ENCODE measurements at regions not wholly inside any gene's neighbourhood (a gene's known extent, or its start where the extent isn't known, plus 50 kb on each side); places are given as distances from the start of the nearest gene placed in this dataset.

DNA sequence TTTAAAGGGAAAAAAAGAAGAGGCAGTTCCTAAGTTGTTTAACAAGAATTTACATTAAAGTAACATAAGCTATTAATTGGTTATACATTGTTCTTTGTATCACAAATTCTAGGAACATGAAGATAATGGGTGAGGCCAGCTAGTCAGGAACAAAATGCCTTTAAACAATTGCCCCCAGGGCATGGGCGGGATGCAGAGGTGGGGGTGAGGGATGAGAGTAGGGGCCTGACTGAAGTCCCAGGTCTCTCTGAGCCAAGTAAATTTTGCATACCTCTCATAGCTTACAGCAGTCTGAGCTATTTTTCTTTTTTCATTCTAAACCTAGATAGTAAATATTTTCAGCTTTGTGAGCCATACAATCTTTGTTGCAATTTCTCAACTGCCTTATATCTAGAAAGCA lies 77.8 kb upstream of the RNU6-1 start:
- Histone ChIP-seq H3K9me3 (ENCODE audit: control insufficient read depth, insufficient read depth, low read depth, low read length) (peaks cover 6% of the 10 kb centered on the region; the same call in 1 of the 2 replicates), H3K4me3 (ENCODE audit: low read depth in 2 of 2, low read length in 2 of 2) (no peak overlapping the region), H3K4me1 (ENCODE audit: control insufficient read depth, insufficient read depth, low read length) (peaks cover 35% of the 10 kb centered on the region), H3K36me3 (ENCODE audit: control insufficient read depth, insufficient read depth, low read length) (no peaks in the 10 kb centered on the region), H3K27me3 (ENCODE audit: control insufficient read depth, insufficient read depth, low read length) (no peaks in the 10 kb centered on the region), H3K27ac (ENCODE audit: low read length) (peak overlapping the region; percentile 99)
- TF ChIP-seq POLR2AphosphoS5 (IDR thresholded peaks at IDR 0.05; ENCODE audit: low read depth, low read length) (no peak), SIN3A (IDR thresholded peaks at IDR 0.05; ENCODE audit: borderline replicate concordance, insufficient read depth, low read depth, low read length) (no peak), TCF7L2 (IDR thresholded peaks at IDR 0.05; ENCODE audit: low read depth, low read length) (no peak)
- TF ChIP-seq, protein P1, sequence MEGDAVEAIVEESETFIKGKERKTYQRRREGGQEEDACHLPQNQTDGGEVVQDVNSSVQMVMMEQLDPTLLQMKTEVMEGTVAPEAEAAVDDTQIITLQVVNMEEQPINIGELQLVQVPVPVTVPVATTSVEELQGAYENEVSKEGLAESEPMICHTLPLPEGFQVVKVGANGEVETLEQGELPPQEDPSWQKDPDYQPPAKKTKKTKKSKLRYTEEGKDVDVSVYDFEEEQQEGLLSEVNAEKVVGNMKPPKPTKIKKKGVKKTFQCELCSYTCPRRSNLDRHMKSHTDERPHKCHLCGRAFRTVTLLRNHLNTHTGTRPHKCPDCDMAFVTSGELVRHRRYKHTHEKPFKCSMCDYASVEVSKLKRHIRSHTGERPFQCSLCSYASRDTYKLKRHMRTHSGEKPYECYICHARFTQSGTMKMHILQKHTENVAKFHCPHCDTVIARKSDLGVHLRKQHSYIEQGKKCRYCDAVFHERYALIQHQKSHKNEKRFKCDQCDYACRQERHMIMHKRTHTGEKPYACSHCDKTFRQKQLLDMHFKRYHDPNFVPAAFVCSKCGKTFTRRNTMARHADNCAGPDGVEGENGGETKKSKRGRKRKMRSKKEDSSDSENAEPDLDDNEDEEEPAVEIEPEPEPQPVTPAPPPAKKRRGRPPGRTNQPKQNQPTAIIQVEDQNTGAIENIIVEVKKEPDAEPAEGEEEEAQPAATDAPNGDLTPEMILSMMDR (IDR thresholded peaks at IDR 0.05) = no peak
- TF ChIP-seq, protein P2, sequence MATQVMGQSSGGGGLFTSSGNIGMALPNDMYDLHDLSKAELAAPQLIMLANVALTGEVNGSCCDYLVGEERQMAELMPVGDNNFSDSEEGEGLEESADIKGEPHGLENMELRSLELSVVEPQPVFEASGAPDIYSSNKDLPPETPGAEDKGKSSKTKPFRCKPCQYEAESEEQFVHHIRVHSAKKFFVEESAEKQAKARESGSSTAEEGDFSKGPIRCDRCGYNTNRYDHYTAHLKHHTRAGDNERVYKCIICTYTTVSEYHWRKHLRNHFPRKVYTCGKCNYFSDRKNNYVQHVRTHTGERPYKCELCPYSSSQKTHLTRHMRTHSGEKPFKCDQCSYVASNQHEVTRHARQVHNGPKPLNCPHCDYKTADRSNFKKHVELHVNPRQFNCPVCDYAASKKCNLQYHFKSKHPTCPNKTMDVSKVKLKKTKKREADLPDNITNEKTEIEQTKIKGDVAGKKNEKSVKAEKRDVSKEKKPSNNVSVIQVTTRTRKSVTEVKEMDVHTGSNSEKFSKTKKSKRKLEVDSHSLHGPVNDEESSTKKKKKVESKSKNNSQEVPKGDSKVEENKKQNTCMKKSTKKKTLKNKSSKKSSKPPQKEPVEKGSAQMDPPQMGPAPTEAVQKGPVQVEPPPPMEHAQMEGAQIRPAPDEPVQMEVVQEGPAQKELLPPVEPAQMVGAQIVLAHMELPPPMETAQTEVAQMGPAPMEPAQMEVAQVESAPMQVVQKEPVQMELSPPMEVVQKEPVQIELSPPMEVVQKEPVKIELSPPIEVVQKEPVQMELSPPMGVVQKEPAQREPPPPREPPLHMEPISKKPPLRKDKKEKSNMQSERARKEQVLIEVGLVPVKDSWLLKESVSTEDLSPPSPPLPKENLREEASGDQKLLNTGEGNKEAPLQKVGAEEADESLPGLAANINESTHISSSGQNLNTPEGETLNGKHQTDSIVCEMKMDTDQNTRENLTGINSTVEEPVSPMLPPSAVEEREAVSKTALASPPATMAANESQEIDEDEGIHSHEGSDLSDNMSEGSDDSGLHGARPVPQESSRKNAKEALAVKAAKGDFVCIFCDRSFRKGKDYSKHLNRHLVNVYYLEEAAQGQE (IDR thresholded peaks at IDR 0.05; ENCODE audit: insufficient read depth in 1 of 2, low read depth in 2 of 2, low read length in 1 of 2) = no peak
- BruUV-seq (replicated peaks) = no TSS peak
- in situ Hi-C loops (cut with HindIII; ENCODE audit: low pct_unique_long_range_greater_than_20kb, low sequenced_read_pairs) (no loop called here), intact Hi-C loops (cut with micrococcal nuclease; ENCODE audit: unreplicated experiment) (loop anchor here (5.0 kb wide), 1 partner anchor 50 kb away; no protein-coding TSS in a partner anchor)
- POLR2A ChIA-PET = no interaction called here
- no peak for DNase-seq (ENCODE audit: low read depth, low spot score)
- ATAC-seq = no peak
- CTCF ChIA-PET = interaction anchor here (0.6 kb wide), 1 partner anchor 726 kb away, joined by 3 read pairs; no protein-coding TSS in a partner anchor

DNA sequence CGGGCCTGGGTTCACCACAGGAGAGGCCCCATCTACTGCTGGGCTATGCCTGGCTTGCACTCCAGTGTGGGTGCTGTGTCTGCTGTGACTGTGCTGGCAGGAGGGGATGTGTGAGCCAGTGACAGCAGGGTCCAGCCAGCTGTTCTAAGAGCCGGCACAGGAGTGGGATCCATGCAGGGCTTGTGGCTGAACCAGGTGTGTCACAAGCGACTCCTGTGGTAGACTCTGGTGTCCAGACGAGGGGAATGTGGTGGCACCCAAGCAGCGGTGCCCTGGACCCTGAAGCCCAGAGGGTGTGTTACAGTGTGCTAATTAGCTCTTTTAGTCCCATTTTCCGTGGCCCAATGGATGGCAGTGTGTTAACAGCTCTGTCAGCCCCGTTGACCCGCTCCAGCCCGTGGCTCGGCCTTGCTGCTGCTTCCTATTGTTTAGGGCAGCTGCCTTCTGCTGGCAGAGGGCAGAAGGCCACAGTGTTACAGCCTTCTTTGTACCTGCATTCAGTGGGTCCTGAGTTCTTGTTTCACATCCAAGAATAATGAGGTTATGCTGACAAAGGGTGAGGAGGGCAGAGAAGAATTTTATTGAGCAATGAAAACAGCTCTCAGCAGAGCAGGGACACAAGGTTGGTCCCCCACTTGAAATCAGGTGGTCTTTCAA lies 78.5 kb upstream of the RNU6-1 start:
- Histone ChIP-seq H3K27me3 (ENCODE audit: control insufficient read depth, insufficient read depth, low read length) (no peaks in the 10 kb centered on the region), H3K4me3 (ENCODE audit: low read depth in 2 of 2, low read length in 2 of 2) (no peak overlapping the region), H3K4me1 (ENCODE audit: control insufficient read depth, insufficient read depth, low read length) (peaks cover 35% of the 10 kb centered on the region), H3K36me3 (ENCODE audit: control insufficient read depth, insufficient read depth, low read length) (no peaks in the 10 kb centered on the region), H3K9me3 (ENCODE audit: control insufficient read depth, insufficient read depth, low read depth, low read length) (peaks cover 6% of the 10 kb centered on the region; the same call in 1 of the 2 replicates), H3K27ac (ENCODE audit: low read length) (peak overlapping the region; percentile 99)
- in situ Hi-C loops (cut with HindIII; ENCODE audit: low pct_unique_long_range_greater_than_20kb, low sequenced_read_pairs) = no loop called here
- BruUV-seq (replicated peaks) = no TSS peak
- DNase-seq (ENCODE audit: low read depth, low spot score) (no peak), ATAC-seq (no peak)
- intact Hi-C loops (cut with micrococcal nuclease; ENCODE audit: unreplicated experiment) = loop anchor here (5.0 kb wide), 1 partner anchor 51 kb away; no protein-coding TSS in a partner anchor
- ChIA-PET CTCF (no interaction called here), POLR2A (no interaction called here)
- TF ChIP-seq TCF7L2 (IDR thresholded peaks at IDR 0.05; ENCODE audit: low read depth, low read length) (no peak), POLR2AphosphoS5 (IDR thresholded peaks at IDR 0.05; ENCODE audit: low read depth, low read length) (no peak), SIN3A (IDR thresholded peaks at IDR 0.05; ENCODE audit: borderline replicate concordance, insufficient read depth, low read depth, low read length) (no peak)
- TF ChIP-seq, protein P1 (IDR thresholded peaks at IDR 0.05) = no peak

Measured in Panc1 (cell line).